IPS-NIHi11 (cell line): ENCODE measurements at regions not wholly inside any gene's neighbourhood (a gene's known extent, or its start where the extent isn't known, plus 50 kb on each side); places are given as distances from the start of the nearest gene placed in this dataset.

Experiments
- DNase-seq: peaks from one replicate; pipeline ENCODE4 v3.0.0; 2012; ENCODE audit warnings: mixed read lengths, low spot score

DNA sequence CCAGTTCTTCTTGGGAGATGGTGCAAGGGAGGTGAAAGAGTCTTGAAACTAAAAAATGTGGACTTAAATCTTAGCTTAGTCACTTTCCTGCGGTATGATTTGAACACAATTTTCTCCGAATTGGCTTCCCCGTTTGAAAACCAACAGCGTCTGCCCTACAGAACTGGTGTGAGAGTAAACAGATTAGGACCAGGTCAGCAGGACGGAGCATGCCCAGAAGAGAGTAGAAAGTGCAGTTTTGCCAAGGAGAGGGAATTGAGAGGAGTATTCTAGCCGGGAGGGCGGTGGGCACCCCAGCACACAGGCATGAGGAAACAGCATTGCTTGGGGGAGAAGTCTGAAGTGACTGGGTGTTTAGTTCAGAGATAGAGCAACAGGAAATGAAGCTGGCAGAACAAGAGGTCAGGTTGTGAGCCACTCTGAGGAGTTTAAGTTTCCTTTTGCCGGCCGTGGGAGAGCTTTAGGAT lies 927.1 kb downstream of the VRK1 start:
- DNase-seq = no peak

DNA sequence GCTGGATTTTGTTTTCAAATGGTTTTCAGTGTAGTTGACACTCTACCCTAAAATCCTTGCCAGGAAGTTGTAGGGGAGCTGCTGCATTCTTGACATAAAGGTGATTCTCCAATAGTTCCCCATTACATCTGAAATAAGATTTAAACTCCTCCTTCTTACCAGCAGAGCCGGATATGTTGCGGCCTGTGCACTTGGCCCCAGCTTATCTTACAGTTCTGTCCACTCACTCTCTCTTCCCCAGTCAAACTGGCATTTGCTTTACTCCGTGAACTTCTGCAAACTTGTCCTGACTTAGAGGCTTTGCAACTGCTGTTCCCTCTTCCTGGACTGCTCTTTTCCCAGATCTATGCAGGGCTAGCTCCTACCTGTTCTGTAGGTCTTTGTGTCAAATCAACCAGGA lies 929.5 kb downstream of the VRK1 start:
- no peak for DNase-seq

DNA sequence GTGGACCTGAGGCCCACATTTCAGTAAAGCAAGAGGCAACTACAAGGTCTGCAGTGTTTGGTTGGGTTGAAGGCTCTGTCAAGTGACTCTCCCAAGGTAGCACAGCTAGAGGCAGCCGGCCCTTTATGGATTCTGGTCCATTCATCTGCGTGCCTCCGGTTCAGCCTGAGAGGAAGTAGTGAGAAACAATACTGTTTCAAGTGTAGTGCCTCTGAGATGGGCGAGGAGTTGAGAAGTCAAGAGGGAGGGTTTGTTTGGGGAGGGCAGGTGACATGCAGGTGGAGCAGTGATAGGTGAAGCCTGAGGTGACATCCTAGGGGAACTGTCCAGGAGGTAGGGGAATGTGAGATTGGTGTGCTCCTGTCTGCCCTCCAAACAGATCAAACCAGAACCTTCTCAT lies 933.5 kb downstream of the VRK1 start:
- no peak for DNase-seq

DNA sequence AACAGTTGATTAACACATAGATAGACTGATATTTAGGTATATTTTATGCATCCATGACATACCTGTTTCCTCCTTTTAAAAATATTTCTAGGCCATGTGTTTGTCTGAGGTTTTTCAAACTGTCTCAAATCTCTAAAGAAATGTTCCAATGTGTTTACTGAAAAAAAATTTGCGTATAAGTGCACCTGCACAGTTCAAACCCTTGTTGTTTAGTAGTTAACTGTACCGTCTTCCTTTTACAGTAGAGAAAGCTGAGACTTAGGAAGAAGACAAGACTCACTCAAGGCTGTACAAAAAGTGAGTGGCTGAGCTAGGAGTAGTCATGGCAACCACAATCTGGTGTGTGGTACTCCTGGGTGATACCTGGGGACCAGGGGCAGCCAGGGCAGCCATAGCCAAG lies 934.6 kb downstream of the VRK1 start:
- DNase-seq = no peak

DNA sequence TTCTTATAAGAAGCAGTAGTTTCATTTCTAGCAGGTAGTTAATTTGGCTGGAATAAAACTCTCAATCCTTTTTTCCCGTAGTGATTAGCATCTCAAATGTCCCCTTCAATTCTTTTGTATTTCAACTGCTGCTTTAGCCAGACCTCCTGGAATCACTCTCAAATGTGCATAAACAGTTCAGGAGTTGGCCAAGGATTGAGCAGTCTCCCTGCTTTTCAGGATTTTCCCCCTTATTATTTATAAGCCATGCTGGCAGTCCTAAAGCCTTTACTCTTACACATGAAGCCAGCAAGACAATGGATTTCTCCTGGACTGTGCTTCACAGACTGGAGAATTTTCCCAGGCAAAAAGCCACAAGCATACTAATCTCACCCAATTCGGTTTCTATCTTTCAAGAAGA lies 950.1 kb downstream of the VRK1 start:
- no peak for DNase-seq

DNA sequence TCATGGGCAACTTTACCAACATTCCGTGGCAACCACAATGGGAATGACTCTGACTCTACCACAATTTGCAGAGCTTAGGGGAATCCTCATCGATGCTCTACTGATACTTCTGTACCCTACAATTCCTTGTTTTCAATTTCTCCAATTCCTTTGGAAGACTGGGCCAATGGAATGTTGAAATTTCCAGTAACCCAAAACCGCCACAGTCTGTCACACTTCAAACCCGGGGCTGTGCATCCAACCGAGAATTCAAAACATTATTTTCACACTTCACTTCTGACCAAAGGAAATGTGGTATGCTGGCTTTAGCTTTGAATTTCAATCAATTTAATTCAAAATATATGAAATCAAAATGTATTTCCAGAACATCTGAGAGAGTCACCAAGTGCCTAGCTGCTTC lies 951.4 kb downstream of the VRK1 start:
- no peak for DNase-seq

DNA sequence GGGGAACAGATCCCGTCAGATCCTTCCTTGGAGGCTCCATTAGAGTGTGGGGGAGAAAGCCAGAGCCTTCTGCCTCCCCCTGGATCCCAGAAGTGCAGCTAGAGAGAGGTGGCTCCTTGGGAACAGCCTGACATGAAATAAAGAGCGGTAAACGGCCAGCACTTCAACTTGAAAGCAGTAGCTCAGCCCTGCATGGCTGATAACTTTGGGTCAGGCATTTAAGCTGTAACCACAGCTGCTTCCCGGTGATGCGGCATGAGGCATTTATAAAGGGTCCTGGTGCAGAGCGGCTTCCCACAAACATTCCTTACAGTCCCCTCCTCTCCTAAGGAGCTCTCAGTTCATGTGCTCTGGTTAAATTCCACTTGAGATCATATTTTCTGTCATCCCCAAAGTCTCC lies 960.3 kb downstream of the VRK1 start:
- DNase-seq = no peak

DNA sequence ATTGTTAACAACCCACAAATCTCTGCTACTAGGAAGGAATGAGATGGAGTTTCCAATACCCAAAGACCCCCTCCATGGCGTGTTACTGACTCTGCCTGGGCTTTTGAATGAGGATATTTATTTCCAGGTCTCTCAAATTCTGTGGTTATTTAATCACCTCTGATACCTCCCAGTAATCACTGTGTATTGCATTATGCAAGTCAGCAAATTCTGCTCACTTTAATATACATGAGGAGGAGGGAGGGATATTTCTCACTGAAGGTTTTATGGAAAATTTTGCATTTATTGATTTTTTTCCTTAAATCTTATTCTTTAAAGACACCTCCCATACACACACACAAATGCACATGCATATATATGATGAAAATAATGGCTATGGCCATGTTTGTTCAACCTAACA lies 962.9 kb downstream of the VRK1 start:
- no peak for DNase-seq

DNA sequence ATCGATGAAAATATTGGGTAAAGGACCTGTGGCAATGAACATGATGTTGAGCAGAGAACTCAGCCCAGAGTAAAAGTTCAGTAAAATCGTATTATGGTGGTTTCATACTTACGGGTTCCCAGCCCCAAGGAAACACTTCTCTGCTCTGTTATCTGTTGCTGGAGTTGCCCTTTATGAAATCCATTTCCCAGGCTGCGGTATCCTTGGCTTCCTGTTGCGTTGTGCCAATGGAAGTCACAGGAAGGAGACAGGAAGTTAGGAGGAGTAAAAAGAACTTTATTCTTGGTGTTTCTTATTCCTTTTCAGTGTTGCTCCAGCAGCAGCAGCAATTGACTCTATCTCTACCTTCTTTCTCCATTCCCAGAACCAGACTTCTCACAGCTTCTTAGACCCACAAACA lies 965.2 kb downstream of the VRK1 start:
- no peak for DNase-seq

DNA sequence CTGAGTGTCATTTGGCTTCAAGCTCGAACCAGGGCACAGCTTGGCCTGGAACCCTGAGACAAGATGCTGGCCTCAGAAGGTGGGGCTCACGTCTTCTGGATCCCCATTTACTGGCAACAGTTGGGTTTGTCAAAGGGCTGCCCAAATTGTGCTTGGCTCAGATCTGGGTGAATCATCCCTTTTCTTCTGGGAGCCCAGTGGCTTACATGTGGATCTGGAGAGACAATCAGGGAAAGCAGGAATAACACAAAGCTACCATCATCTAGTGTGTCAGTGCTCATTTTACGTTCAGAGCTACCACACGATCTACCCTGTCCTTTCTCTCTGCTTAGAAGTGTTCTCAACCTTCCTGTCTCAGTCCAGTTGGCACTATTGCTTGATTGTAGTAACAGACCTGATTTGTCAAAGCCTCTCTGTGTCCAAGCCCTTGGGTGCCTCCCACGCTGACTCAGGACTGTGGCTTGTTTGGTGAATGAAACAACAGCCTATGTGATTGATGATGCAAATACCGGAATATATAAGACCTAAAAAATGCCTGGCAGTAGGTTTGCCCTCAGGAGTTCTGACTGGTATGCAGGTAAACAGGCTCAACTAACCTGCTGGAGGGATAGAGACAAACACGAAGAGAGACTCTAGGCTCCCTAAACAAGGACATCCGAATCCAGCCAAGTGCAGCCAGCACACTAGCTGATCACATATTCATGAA lies 974.3 kb downstream of the VRK1 start:
- DNase-seq = no peak

DNA sequence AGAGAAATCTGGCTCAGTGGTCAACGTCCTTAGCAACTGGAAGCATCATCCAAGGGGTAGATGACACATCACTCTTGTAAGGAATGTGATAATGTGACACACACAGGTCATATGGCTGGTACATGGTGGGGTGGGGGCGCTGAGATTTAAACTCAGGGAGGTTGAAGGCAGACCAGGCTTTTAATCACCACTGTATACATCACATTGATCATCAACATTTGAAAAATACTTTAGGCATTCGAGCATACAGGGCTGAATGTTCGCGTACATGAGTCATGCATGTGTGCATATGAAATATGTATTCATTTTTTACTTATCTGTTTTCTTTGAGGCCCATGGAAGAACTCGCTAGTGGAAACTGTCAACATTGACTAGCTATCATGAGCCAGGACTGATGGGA lies 976.4 kb downstream of the VRK1 start:
- no peak for DNase-seq

DNA sequence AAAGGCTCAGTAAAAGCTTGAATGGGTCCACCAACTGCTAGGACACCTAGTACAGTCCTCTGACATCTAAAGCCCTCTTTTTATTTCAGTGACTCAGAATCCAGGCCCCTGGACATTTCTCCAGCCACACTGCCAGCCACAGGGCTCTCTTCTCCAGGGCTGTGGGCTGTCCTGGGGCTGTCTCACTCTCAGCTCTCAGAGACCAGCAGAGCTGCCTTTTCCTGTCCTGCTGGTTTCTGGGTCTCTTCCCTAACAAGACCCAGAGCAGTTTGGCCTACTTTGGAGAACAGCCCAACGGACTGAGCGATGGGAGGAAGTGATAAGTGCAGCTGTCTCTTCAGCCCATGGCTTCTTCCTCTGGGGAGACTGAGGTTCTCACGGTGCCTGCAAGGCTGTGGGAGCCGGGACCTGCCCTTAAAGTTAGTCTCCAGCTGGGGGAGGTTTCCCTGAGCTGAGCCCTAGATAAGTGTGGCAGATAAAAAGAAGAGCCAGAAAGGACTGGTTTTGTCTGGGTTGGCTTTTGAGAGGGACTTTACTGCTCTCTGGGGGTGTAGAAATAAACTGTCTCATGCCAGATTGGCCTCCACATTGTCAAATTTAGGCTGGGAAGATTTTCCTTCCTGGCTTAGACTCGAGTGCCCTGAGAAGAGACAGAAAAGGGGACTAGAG lies 979.8 kb downstream of the VRK1 start:
- DNase-seq = no peak

DNA sequence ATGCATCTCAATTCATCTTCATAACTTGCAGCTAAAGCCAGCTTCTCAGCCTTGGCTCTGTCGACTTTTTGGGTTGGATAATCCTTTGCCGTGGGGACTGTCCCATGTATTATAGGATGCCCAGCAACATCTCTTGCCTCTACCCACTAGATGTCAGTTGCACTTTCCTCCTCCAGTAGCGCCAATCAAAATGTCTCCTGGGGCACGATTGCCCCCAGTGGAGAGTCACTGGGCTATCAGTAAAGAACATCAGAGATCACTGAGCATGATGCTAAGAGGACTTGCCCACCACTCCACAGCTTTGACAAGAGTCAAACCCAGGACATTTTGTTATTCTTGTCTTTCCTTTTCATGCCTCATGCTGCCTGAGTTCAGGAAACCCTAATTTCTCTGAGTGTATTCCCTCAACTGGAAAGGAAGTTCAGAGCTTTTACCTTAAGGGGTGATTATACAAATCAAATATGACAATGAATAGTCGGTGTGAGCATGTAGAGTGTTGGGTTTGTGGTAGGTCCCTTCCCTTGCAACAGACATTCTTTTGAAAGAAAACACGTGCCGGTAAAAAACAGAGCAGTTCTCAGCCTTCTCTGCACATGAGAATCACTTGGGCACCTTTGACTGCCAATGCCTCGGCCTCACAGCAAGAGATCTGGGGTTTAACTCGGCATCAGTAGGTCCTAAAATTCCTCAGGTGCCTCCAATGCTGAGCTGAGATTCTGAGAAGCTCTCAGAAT lies 980.6 kb downstream of the VRK1 start:
- DNase-seq = no peak

DNA sequence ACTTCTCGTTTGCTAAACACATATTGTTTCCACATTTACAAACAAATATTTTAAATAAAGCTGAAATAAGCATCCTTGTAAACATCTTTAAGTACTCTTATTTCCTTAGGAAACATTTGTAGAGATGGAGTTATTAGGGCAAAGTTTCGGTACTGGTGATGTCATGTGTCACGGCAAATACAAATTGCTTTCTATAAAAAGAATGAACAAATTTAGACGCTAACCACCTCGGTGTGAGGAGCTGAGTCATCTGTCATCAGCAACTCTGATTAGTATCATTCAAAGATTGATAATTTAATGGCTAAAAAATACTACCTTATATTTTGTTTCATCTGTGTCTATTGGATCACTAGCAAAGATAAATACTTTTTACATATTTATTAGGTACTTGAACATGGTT lies 982.0 kb downstream of the VRK1 start:
- no peak for DNase-seq

DNA sequence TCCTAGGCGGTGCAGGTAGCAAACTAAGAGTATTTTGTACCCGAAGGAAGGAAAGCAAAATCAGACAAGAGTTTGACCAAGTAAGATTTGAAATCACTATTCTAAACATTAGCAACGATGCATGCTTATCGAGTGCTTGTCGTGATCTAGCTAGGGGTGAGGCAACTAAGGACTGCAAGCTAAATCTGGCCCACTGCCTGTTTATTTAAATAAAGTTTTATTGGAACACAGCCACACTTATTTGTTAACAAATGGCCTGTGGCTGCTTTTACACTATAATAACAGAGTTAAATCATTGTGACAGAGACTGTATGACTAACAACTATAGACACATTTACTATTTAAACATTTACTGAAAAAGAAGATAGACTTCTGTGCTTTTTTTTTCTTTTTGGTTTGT lies 983.6 kb downstream of the VRK1 start:
- DNase-seq = no peak

DNA sequence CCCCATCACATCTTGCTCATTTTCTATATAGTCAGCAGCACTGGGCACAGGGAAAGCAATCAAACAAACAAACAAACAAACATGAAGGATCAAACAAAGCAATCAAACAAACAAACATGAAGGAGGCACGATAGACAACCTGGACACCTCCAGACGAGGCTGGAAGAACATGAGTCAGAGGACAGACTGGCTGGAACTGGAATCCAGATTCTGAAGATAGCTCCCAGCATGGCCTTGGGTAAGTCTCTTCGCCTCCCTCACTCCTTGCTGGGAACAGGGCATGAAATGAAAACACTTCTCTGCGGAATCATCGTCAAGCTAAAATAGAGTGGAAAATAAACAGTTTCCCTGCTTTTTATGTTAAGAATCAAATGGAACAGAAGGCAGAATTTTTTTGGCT lies 984.8 kb downstream of the VRK1 start:
- no peak for DNase-seq

DNA sequence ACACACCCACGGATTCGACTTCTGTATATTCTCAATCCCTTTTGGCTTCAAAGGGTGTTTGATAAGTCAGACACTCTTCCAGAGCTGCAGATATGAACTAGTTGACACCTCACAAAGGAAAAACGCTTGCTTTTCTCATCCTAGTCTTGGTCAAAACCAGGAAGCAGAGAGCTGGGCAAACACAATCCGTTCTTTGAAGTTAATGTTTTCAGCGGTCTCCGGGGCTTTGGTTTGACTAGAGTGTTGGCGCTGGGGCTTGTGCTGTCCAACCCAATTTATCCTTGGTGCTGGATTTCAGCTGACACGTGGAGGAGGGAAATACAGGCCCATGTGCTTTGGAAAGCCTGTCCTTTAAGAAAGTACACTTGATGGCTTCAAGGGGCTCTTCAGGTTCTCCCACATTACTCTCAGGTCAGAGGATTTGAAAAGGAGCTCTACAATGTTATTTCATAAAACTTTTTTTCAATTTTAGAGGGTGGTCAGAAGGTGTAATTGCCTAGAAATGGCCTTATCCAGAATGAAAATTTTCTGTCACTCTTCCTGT lies 985.8 kb downstream of the VRK1 start:
- no peak for DNase-seq

DNA sequence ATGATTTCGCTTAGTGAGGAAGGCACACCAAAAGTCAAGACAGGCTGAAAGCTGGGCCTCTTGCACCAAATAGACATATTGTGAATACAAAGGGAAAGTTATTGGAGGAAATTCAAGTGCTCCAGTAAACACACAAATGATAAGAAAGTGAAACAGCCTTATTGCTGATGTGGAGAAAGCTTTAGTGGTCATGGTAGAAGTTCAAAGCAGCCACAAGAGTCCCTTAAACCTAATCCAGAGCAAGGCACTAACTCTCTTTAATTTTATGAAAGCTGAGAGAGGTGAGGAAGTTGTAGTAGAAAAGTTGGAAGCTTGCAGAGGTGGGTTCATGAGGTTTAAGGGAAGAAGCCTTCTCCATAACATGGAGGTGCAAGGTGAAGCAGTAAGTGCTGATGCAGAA lies 988.3 kb downstream of the VRK1 start:
- DNase-seq = no peak

DNA sequence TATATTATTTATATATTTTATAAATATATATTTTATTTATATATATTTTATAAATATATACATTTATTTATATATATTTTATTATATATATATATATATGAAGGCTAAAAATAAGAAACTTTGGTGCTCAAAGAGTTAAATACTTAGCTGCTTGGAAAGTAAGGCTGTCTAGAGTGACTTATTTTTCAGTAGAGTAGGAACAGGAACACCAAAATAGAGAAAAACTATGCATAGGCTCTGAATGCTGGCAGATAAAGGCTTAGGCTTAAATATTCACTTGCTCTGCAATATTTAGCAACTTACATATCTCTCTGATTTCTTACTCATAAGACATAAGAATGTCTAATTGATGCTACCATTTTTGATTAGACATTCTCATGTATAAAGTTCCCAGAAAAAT lies 991.2 kb downstream of the VRK1 start:
- no peak for DNase-seq

DNA sequence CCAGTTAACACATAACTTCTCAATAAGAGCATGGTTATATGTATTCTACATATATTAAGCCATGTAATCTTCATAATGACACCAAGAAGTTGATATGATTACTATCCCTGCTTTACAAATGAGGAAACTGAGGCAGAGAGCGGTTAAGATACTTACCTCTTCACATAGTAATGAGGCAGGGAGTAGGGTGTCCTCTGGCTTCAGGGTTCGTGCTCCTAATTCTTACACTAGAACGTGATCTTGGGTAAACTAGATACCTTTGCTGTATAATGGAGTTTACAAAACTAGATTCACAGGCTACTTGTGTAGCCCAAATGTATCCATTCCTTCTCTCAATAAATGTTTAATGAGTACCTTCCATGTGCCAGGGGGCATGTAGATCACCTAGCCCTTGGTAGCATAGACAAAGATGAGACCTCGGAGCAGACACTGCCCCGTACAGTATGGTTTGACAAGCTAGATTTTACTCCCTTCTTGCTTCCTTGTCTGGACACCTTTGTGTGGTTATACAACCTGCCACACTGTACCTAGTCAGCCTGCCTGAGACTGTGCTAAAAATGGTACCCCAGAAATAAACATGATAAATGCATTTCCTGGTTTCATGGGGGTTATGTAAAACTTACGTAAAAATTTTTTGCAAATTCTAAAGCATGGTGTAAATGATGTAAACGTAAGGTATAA lies 991.8 kb downstream of the VRK1 start:
- DNase-seq = no peak

DNA sequence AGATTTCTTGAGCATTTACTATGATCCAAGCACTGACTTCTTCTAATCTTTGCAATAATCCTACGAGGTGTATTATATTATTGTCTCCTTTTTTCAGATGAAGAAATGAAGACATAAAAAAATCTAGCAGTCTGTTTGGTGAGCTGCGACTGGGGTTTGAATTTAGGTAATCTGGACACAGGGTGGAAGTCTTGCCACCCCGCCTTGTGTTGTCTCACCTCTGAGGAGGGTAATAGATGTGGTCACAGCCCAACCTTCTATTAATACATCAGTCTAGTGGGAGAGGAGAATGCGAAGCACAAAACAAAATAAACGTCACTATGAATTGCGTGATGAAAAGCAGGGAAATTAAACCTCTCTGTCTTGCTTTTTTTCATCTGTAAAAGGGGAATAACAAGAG lies 993.9 kb downstream of the VRK1 start:
- DNase-seq = no peak

DNA sequence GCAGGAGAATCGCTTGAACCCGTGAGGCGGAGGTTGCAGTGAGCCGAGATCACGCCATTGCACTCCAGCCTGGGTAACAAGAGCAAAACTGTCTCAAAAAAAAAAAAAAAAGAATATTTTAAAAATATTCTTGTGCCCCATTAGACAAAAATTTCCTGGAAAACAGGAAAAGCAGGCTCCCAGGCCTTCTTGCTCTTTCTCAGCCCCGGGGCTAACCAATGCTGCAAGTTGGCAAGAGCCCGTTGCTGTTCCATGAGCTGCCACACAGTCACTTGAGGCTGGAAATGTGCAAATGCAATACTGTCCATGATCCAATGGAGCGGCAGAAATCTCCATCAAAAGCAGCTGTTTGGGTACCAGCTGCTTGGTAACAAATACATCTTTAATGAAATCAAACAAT lies 994.7 kb downstream of the VRK1 start:
- DNase-seq = no peak

DNA sequence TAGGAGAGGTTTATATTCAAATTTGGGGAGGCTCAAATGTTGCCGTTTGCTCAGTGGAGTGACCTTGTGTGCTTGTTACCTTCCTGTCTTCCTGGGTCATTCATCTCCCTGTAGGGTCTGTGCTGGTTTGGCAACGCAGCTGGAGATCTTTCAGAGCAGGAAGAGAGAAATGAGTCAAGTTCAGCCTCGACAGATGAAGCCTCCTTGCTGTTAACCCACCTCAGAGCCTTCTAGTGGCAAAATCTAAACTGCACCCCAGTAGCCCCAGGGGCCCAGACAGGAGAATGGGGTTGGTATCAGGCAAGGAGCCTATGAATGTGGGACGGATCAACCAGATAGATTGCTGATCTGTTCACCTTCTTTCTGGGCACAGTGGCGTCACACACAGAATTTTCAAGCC lies 999.3 kb downstream of the VRK1 start:
- no peak for DNase-seq
